HEK293T (cell line): ENCODE measurements at regions not wholly inside any gene's neighbourhood (a gene's known extent, or its start where the extent isn't known, plus 50 kb on each side); places are given as distances from the start of the nearest gene placed in this dataset.

Source experiments
- ARNT ChIP-seq: fragments of 450-650 bp; IDR thresholded peaks from 2 replicates; pipeline ENCODE4 v1.6.1; 2017; ENCODE audit warnings: mild to moderate bottlenecking
- BHLHE40 ChIP-seq: fragments of 450-650 bp; IDR thresholded peaks from 2 replicates; pipeline ENCODE4 v1.6.1; 2016; ENCODE audit warnings: mild to moderate bottlenecking, moderate library complexity, borderline replicate concordance
- ELF4 ChIP-seq: fragments of 450-650 bp; IDR thresholded peaks from 2 replicates; pipeline ENCODE4 v1.6.1; 2017; ENCODE audit warnings: antibody characterized with exemption
- FOXK2 ChIP-seq: fragments of 450-650 bp; IDR thresholded peaks from 2 replicates; pipeline ENCODE4 v1.6.1; 2016; ENCODE audit warnings: mild to moderate bottlenecking
- FOXM1 ChIP-seq: fragments of 450-650 bp; IDR thresholded peaks from 2 replicates; pipeline ENCODE4 v1.6.1; 2017; ENCODE audit warnings: mild to moderate bottlenecking, borderline replicate concordance
- HDGF ChIP-seq: fragments of 450-650 bp; IDR thresholded peaks from 2 replicates; pipeline ENCODE4 v1.6.1; 2017; ENCODE audit warnings: antibody characterized with exemption, borderline replicate concordance
- L3MBTL2 ChIP-seq: fragments of 450-650 bp; conservative IDR thresholded peaks from 2 replicates; pipeline ENCODE4 v1.6.1; 2016; ENCODE audit warnings: mild to moderate bottlenecking
- LEF1 ChIP-seq: fragments of 450-650 bp; IDR thresholded peaks from 2 replicates; pipeline ENCODE4 v1.6.1; 2017; ENCODE audit warnings: mild to moderate bottlenecking, borderline replicate concordance
- NFRKB ChIP-seq: fragments of 450-650 bp; IDR thresholded peaks from 2 replicates; pipeline ENCODE4 v1.6.1; 2016; ENCODE audit warnings: mild to moderate bottlenecking, moderate library complexity
- SP1 ChIP-seq: fragments of 450-650 bp; IDR thresholded peaks from 2 replicates; pipeline ENCODE4 v1.6.1; 2017
- SUZ12 ChIP-seq: fragments of 450-650 bp; IDR thresholded peaks from 2 replicates; pipeline ENCODE4 v1.6.1; 2016; ENCODE audit warnings: mild to moderate bottlenecking
- TARDBP ChIP-seq: fragments of 450-650 bp; IDR thresholded peaks from 2 replicates; pipeline ENCODE4 v1.6.1; 2016
- ZNF384 ChIP-seq: fragments of 450-650 bp; IDR thresholded peaks from 2 replicates; pipeline ENCODE4 v1.6.1; 2016
- TF ChIP-seq, protein P1 (sequence below): fragments of 450-650 bp; IDR thresholded peaks from 2 replicates; pipeline ENCODE4 v1.6.1; 2016

GRCh38 chr3:44186111-44186672, 55.5 kb upstream of the TOPAZ1 start:
- TF ChIP-seq FOXK2 (no peak), SUZ12 (no peak), FOXM1 (no peak), ELF4 (no peak), SP1 (no peak), L3MBTL2 (no peak), ZNF384 (no peak), LEF1 (no peak), ARNT (no peak), TARDBP (no peak), NFRKB (no peak), BHLHE40 (no peak), HDGF (no peak)
- TF ChIP-seq, protein P1, sequence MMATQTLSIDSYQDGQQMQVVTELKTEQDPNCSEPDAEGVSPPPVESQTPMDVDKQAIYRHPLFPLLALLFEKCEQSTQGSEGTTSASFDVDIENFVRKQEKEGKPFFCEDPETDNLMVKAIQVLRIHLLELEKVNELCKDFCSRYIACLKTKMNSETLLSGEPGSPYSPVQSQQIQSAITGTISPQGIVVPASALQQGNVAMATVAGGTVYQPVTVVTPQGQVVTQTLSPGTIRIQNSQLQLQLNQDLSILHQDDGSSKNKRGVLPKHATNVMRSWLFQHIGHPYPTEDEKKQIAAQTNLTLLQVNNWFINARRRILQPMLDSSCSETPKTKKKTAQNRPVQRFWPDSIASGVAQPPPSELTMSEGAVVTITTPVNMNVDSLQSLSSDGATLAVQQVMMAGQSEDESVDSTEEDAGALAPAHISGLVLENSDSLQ, result no peak
